B cell (primary cell): ENCODE measurements at regions not wholly inside any gene's neighbourhood (a gene's known extent, or its start where the extent isn't known, plus 50 kb on each side); places are given as distances from the start of the nearest gene placed in this dataset.

Experiments used
- ATAC-seq: fragments of 200-7000 bp; cut with Tn5 transposase; one replicate; pipeline ENCODE4 v1.10.0; 2021; ENCODE audit warnings: low read depth, mild to moderate bottlenecking, moderate number of reproducible peaks, moderate library complexity
- CTCF ChIA-PET: fragments of 350-600 bp; sonication (Branson Sonifier 250); formaldehyde crosslinking; loops from one replicate; lab custom pipeline; 2021; ENCODE audit warnings: antibody characterized with exemption, inconsistent platforms; lab: Charles Lee
- POLR2A ChIA-PET: fragments of 350-600 bp; sonication (Branson Sonifier 250); formaldehyde crosslinking; loops from one replicate; lab custom pipeline; 2021; ENCODE audit warnings: antibody characterized with exemption; lab: Charles Lee
- DNase-seq: peaks from one replicate; pipeline ENCODE4 v3.0.0; 2013
- H2AFZ ChIP-seq: 2 replicates; pipeline ENCODE4 v1.6.1; 2012; ENCODE audit warnings: mild to moderate bottlenecking, low read depth, low read length; ENCODE audit not compliant: insufficient read depth, poor library complexity, severe bottlenecking
- H3K27ac ChIP-seq, 2 donors: 1 replicate in 1 of 2; 2 replicates in 1 of 2; pipeline ENCODE4 v1.5.1; 2012 to 2013; ENCODE audit warnings: low read length in 2 of 2, mild to moderate bottlenecking in 2 of 2, moderate library complexity in 1 of 2
- H3K27me3 ChIP-seq, 4 experiments: fragments of 200-600 bp in 1 of 4; sonication (generic) in 1 of 4; replicated peaks in 1 of 4; 1 replicate in 2 of 4; 2 replicates in 2 of 4; pipeline versions ENCODE4 v1.6.1 to v1.7.0; 2013 to 2016; ENCODE audit warnings: low read length in 3 of 4, mild to moderate bottlenecking in 2 of 4, mixed read lengths in 1 of 4, moderate library complexity in 1 of 4; ENCODE audit not compliant: insufficient read depth in 4 of 4, control insufficient read depth in 3 of 4; ENCODE audit errors: control extremely low read depth in 1 of 4
- H3K36me3 ChIP-seq, 2 experiments: replicated peaks in 1 of 2; 1 replicate in 1 of 2; 2 replicates in 1 of 2; pipeline versions ENCODE4 v1.6.1 to v1.7.1; 2013; ENCODE audit warnings: low read length in 1 of 2; ENCODE audit not compliant: insufficient read depth in 2 of 2, control insufficient read depth in 1 of 2; ENCODE audit errors: control extremely low read depth in 1 of 2, extremely low read depth in 1 of 2
- H3K4me1 ChIP-seq, 2 donors: fragments of 200-600 bp in 1 of 2; sonication (generic) in 1 of 2; 1 replicate in 1 of 2; 2 replicates in 1 of 2; pipeline versions ENCODE4 v1.5.1 to v1.6.1; 2013 to 2017; ENCODE audit warnings: low read length in 2 of 2; ENCODE audit not compliant: control insufficient read depth in 2 of 2, insufficient read depth in 2 of 2
- H3K4me2 ChIP-seq: replicated peaks from 2 replicates; pipeline ENCODE3; 2012; ENCODE audit warnings: mild to moderate bottlenecking, low read depth, low read length; ENCODE audit not compliant: poor library complexity, severe bottlenecking
- H3K4me3 ChIP-seq, 5 experiments: fragments of 200-600 bp in 1 of 5; sonication (generic) in 1 of 5; 1 replicate in 3 of 5; 2 replicates in 2 of 5; pipeline versions ENCODE4 v1.5.1 to v1.7.0; 2011 to 2016; ENCODE audit warnings: low read length in 4 of 5, mild to moderate bottlenecking in 4 of 5, low read depth in 2 of 5, control low read depth in 1 of 5, moderate library complexity in 1 of 5; ENCODE audit not compliant: insufficient read depth in 1 of 5; ENCODE audit errors: control extremely low read depth in 1 of 5, extremely low read depth in 1 of 5
- H3K79me2 ChIP-seq: fragments of 200-600 bp; sonication (generic); one replicate; pipeline ENCODE4 v1.6.0; 2016; ENCODE audit warnings: low read length; ENCODE audit not compliant: control insufficient read depth, insufficient read depth
- H3K9ac ChIP-seq: fragments of 200-600 bp; sonication (generic); 2 replicates; pipeline ENCODE4 v1.6.1; 2017; ENCODE audit warnings: mild to moderate bottlenecking, low read length, moderate library complexity
- H3K9me3 ChIP-seq, 3 donors: one replicate each; pipeline versions ENCODE4 v1.6.1 to v1.7.1; 2013; ENCODE audit warnings: low read length in 2 of 3; ENCODE audit not compliant: control insufficient read depth in 2 of 3, insufficient read depth in 1 of 3; ENCODE audit errors: control extremely low read depth in 1 of 3
- H4K20me1 ChIP-seq: 2 replicates; pipeline ENCODE4 v1.6.0; 2012; ENCODE audit warnings: mild to moderate bottlenecking, low read length; ENCODE audit not compliant: insufficient read depth, control insufficient read depth, poor library complexity, severe bottlenecking
- H3K27ac Mint-ChIP-seq: one replicate; pipeline ENCODE4 v1.8.0; 2021; ENCODE audit warnings: mixed read lengths
- H3K27me3 Mint-ChIP-seq: one replicate; pipeline ENCODE4 v1.8.0; 2021; ENCODE audit warnings: mixed read lengths
- H3K4me1 Mint-ChIP-seq: one replicate; pipeline ENCODE4 v1.8.0; 2021; ENCODE audit warnings: mixed read lengths
- H3K4me3 Mint-ChIP-seq: one replicate; pipeline ENCODE4 v1.8.0; 2021; ENCODE audit warnings: mixed read lengths
- H3K9me3 Mint-ChIP-seq: one replicate; pipeline ENCODE4 v1.8.0; 2022; ENCODE audit warnings: mixed read lengths; ENCODE audit not compliant: insufficient read depth
- CTCF ChIP-seq: fragments of 200-600 bp; IDR thresholded peaks from one replicate; pipeline ENCODE4 v1.8.0; 2022; ENCODE audit warnings: antibody characterized with exemption, mild to moderate bottlenecking
- EZH2 ChIP-seq: IDR thresholded peaks from 2 replicates; pipeline ENCODE4 v1.6.1; 2012; ENCODE audit warnings: borderline replicate concordance, low read depth, mild to moderate bottlenecking, moderate library complexity, low read length; ENCODE audit not compliant: insufficient read depth, poor library complexity, severe bottlenecking
- WGBS: methylation state at CpG from one replicate; pipeline ENCODE4 v1.1.5; 2013; ENCODE audit warnings: missing lambda C conversion rate; ENCODE audit not compliant: insufficient coverage; 5-methylcytosine and 5-hydroxymethylcytosine counted together
- intact Hi-C: fragments of 100-400 bp; cut with micrococcal nuclease; formaldehyde crosslinking; loops from one replicate; pipeline ENCODE4 v1.10.0; 2022

- WGBS: 100% methylated on average over 1 of the region's 4 CpGs
- H3K9me3 ChIP-seq: no peaks in the 10 kb centered on the region
- H3K27ac ChIP-seq: no peak overlapping the region
- Mint-ChIP-seq H3K27ac (no peak overlapping the region), H3K27me3 (no peaks in the 10 kb centered on the region), H3K4me3 (no peak overlapping the region), H3K4me1 (no peaks in the 10 kb centered on the region), H3K9me3 (no peaks in the 10 kb centered on the region)
- TF ChIP-seq EZH2: no peak
- TF ChIP-seq CTCF: no peak
- ChIA-PET POLR2A (no interaction called here), CTCF (no interaction called here)
- H3K79me2 ChIP-seq: no peaks in the 10 kb centered on the region
- no peak overlapping the region for H2AFZ ChIP-seq
- ATAC-seq (no peak), DNase-seq (no peak)
- H4K20me1 ChIP-seq: no peaks in the 10 kb centered on the region
- intact Hi-C loops: no loop called here
- H3K4me1 ChIP-seq: no peaks in the 10 kb centered on the region
- H3K4me2 ChIP-seq: no peak overlapping the region
- H3K9ac ChIP-seq: no peak overlapping the region
- no peaks in the 10 kb centered on the region for H3K36me3 ChIP-seq
- H3K27me3 ChIP-seq: no peaks in the 10 kb centered on the region
- H3K4me3 ChIP-seq: no peak overlapping the region
Measured at GRCh38 chr3:1527786-1528185, 435.0 kb downstream of the CNTN6 start.

DNA sequence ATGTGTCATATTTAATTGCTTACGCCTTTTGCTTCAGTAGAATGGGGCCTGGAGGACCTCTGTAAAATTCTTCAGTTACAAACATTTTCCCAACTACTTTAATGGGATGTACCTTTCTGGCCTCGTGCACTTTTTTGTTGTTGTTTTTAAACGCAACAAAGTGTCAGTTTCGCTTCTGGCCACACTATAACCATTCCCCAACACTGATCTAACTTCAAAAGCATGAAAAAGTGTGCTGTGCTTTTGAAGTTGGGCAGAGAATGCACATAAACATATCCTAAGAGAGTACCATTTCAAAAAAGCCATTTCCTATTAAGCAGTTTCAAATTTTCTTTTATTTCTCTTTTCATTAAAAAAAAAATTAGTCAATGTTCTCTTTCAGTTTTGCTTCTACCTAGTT lies 435.8 kb downstream of the CNTN6 start:
- no peaks in the 10 kb centered on the region for H3K27me3 ChIP-seq
- ChIA-PET CTCF (no interaction called here), POLR2A (no interaction called here)
- TF ChIP-seq EZH2 (no peak), CTCF (no peak)
- no peaks in the 10 kb centered on the region for H3K9me3 ChIP-seq
- no peaks in the 10 kb centered on the region for H4K20me1 ChIP-seq
- H3K4me3 ChIP-seq: no peak overlapping the region
- no peaks in the 10 kb centered on the region for H3K27me3 Mint-ChIP-seq
- no peak overlapping the region for H3K4me2 ChIP-seq
- DNase-seq (no peak), ATAC-seq (no peak)
- H3K27ac ChIP-seq: no peak overlapping the region
- no peaks in the 10 kb centered on the region for H3K4me1 ChIP-seq
- no peak overlapping the region for H2AFZ ChIP-seq
- H3K9ac ChIP-seq: no peak overlapping the region
- no peaks in the 10 kb centered on the region for H3K36me3 ChIP-seq
- WGBS: 100% methylated on average over 1 of the region's 4 CpGs
- H3K4me1 Mint-ChIP-seq: no peaks in the 10 kb centered on the region
- H3K4me3 Mint-ChIP-seq: no peak overlapping the region
- H3K9me3 Mint-ChIP-seq: no peaks in the 10 kb centered on the region
- H3K79me2 ChIP-seq: no peaks in the 10 kb centered on the region
- intact Hi-C loops: no loop called here
- no peak overlapping the region for H3K27ac Mint-ChIP-seq
